Type B pancreatic cell (in vitro differentiated cells): ENCODE measurements at regions not wholly inside any gene's neighbourhood (a gene's known extent, or its start where the extent isn't known, plus 50 kb on each side); places are given as distances from the start of the nearest gene placed in this dataset.

Experiments used
- DNase-seq: peaks from one replicate; pipeline ENCODE4 v3.0.0; 2021; ENCODE audit warnings: mixed read lengths; ENCODE audit not compliant: unreplicated experiment; ENCODE audit errors: extremely low spot score
- H3K27ac Mint-ChIP-seq: 2 replicates; pipeline ENCODE4 v1.8.0; 2021; ENCODE audit warnings: mild to moderate bottlenecking, mixed read lengths
- H3K27me3 Mint-ChIP-seq: 2 replicates; pipeline ENCODE4 v1.8.0; 2021; ENCODE audit warnings: mixed read lengths
- H3K36me3 Mint-ChIP-seq: 2 replicates; pipeline ENCODE4 v1.8.0; 2021; ENCODE audit warnings: mixed read lengths
- H3K4me1 Mint-ChIP-seq: one replicate; pipeline ENCODE4 v1.8.0; 2021; ENCODE audit warnings: mixed read lengths; ENCODE audit not compliant: unreplicated experiment
- H3K4me3 Mint-ChIP-seq: 2 replicates; pipeline ENCODE4 v1.8.0; 2021; ENCODE audit warnings: mild to moderate bottlenecking, mixed read lengths
- H3K9me3 Mint-ChIP-seq: 2 replicates; pipeline ENCODE4 v1.8.0; 2021; ENCODE audit warnings: mixed read lengths
- TF ChIP-seq, protein P1 (sequence below): fragments of 200-600 bp; sonication (generic); conservative IDR thresholded peaks from 2 replicates; pipeline ENCODE4 v1.5.0; 2021; ENCODE audit warnings: antibody characterized with exemption, mild to moderate bottlenecking

DNA sequence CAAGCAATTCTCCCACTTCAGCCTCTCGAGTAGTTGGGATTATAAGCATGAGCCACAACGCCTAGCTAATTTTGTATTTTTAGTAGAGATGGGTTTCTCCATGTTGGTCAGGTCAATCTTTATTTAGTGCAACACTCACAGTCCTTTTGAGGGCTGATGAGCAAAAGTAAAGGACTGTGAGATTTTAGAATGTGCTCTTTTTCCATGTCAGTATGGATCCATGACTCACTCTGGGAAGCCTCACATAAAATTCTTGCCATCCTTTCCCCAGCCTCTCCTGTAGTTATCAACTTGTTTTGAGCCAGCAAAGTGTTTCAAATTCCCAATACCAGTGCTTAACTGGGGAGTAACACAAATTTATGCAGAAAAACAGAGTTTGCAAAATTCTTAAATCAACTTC lies 135.8 kb upstream of the CXCL12 start:
- no peaks in the 10 kb centered on the region for H3K27me3 Mint-ChIP-seq
- no peak for DNase-seq
- TF ChIP-seq, protein P1, sequence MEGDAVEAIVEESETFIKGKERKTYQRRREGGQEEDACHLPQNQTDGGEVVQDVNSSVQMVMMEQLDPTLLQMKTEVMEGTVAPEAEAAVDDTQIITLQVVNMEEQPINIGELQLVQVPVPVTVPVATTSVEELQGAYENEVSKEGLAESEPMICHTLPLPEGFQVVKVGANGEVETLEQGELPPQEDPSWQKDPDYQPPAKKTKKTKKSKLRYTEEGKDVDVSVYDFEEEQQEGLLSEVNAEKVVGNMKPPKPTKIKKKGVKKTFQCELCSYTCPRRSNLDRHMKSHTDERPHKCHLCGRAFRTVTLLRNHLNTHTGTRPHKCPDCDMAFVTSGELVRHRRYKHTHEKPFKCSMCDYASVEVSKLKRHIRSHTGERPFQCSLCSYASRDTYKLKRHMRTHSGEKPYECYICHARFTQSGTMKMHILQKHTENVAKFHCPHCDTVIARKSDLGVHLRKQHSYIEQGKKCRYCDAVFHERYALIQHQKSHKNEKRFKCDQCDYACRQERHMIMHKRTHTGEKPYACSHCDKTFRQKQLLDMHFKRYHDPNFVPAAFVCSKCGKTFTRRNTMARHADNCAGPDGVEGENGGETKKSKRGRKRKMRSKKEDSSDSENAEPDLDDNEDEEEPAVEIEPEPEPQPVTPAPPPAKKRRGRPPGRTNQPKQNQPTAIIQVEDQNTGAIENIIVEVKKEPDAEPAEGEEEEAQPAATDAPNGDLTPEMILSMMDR, result no peak
- peaks cover 5% of the 10 kb centered on the region for H3K4me1 Mint-ChIP-seq
- no peak overlapping the region for H3K4me3 Mint-ChIP-seq
- no peak overlapping the region for H3K27ac Mint-ChIP-seq
- no peaks in the 10 kb centered on the region for H3K36me3 Mint-ChIP-seq
- peaks cover 5% of the 10 kb centered on the region for H3K9me3 Mint-ChIP-seq

DNA sequence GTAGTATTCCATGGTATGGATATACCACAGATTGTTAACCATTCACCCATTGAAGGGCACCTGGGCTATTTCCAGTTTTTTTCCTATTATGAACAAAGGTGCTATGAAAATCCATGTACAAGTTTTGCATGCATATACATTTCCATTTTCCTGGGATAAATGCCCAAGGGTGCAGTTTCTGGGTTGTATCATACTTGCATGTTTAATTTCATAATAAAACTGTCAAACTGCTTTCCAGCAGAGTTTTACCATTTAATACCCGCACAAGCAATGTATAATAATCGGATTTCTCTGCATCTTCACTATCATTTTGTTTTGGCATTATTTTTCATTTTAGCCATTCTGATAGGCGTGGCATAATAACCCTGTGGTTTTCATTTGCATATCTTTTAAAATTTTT lies 154.3 kb upstream of the CXCL12 start:
- no peak overlapping the region for H3K27ac Mint-ChIP-seq
- no peaks in the 10 kb centered on the region for H3K27me3 Mint-ChIP-seq
- no peak for DNase-seq
- no peaks in the 10 kb centered on the region for H3K36me3 Mint-ChIP-seq
- TF ChIP-seq, protein P1, result no peak
- H3K4me3 Mint-ChIP-seq, result no peak overlapping the region
- peaks cover 5% of the 10 kb centered on the region for H3K9me3 Mint-ChIP-seq
- no peaks in the 10 kb centered on the region for H3K4me1 Mint-ChIP-seq

DNA sequence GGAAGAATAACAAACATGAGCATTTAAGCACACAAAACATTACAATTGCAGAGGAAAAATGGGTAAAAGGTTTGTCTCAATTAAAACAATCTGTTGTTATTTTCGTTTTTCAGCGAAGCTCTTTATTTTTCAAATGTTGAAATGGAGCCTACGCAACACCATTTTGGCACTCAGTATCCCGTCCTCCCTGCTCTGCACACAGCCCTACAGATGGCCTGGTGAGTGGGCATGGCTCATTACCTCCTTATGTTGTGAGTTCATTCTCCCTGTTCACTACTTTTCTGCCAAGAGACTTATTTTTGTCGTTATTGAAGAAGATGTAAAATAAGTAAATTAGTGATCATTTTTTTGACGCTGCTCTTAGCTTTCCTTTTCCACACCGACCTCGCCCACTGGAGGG lies 167.8 kb upstream of the CXCL12 start:
- H3K4me3 Mint-ChIP-seq, result no peak overlapping the region
- H3K9me3 Mint-ChIP-seq, result peaks cover 7% of the 10 kb centered on the region
- no peak overlapping the region for H3K27ac Mint-ChIP-seq
- no peak for DNase-seq
- TF ChIP-seq, protein P1, result no peak
- H3K4me1 Mint-ChIP-seq, result peaks cover 3% of the 10 kb centered on the region
- H3K36me3 Mint-ChIP-seq, result no peaks in the 10 kb centered on the region
- H3K27me3 Mint-ChIP-seq, result peaks cover 8% of the 10 kb centered on the region

DNA sequence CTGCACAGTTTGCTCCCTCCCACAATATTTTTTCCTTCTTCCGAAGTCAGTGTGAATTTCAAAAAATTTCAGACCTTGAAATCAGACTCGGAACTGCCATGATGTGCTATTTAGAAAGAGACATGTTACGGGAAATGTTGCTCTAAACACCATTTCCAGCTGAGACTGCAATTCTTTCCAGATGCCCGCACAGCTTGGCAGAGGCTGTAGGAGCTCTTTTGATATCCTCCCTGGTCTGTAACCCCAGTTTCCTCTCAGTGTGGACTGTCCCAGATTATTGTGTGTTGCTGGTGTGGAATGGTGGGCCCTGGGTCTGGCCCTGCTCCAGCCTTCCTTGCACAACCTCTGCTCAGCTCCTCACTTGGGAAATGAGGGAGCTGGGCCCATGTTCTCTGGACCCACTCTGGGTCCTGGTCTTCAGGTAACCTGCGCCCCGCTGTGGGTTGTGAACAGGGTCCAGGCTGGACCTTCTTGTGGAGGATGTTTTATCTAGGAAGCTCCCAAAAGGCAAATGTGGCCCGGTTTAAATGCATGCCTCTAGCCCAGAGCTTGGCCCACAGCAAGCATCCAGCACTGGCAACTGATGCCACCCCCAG lies 172.8 kb upstream of the CXCL12 start:
- no peaks in the 10 kb centered on the region for H3K36me3 Mint-ChIP-seq
- peaks cover 3% of the 10 kb centered on the region for H3K4me1 Mint-ChIP-seq
- H3K27me3 Mint-ChIP-seq, result peaks cover 13% of the 10 kb centered on the region
- no peak for DNase-seq
- no peak overlapping the region for H3K27ac Mint-ChIP-seq
- H3K4me3 Mint-ChIP-seq, result no peak overlapping the region
- TF ChIP-seq, protein P1, result no peak
- H3K9me3 Mint-ChIP-seq, result no peaks in the 10 kb centered on the region

DNA sequence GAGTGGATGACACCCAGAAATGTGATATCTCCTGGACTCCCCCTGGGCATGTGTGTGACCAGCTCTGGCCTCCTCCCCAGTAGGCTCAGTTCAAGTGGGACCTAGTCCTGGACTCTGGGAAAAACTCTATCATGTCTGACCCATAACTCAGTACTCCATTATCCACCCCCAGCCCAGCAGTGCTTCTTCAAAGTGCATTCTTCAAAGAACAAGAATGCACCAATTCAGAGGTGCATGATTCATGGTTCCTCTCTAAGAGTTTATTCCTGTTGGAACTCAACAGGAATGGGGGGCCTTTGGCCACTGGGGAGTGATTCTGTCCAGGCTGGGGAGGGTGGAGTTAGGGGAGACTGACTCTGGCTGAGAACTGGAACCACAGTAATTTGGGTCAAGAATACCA lies 173.6 kb upstream of the CXCL12 start:
- no peaks in the 10 kb centered on the region for H3K36me3 Mint-ChIP-seq
- H3K27ac Mint-ChIP-seq, result no peak overlapping the region
- peaks cover 13% of the 10 kb centered on the region for H3K27me3 Mint-ChIP-seq
- TF ChIP-seq, protein P1, result no peak
- no peaks in the 10 kb centered on the region for H3K9me3 Mint-ChIP-seq
- DNase-seq, result no peak
- H3K4me3 Mint-ChIP-seq, result no peak overlapping the region
- H3K4me1 Mint-ChIP-seq, result peaks cover 3% of the 10 kb centered on the region

DNA sequence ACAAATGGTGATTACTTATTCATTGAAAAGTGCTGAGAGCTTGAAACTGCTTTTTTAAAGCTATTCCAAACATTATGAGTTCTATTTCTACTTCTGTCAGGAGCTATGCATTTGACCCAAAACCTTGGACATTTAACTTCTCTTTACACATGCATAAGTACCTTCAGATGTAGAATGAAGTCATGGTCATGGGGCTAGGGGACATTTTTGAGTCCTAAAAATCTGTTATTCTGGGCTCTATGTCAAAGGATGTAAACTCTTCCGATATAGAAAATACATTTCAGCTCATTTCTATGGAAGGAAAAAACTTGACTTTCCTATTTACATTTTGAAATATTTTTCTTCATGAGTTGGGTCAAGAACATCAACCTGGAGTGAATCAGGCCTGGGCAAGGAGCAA lies 179.5 kb upstream of the CXCL12 start:
- Mint-ChIP-seq H3K4me3 (no peak overlapping the region), H3K27ac (no peak overlapping the region), H3K4me1 (peaks cover 8% of the 10 kb centered on the region), H3K36me3 (no peaks in the 10 kb centered on the region), H3K27me3 (peaks cover 5% of the 10 kb centered on the region), H3K9me3 (no peaks in the 10 kb centered on the region)
- DNase-seq, result no peak
- TF ChIP-seq, protein P1, result no peak
